HEK293 (cell line): ENCODE measurements at regions not wholly inside any gene's neighbourhood (a gene's known extent, or its start where the extent isn't known, plus 50 kb on each side); places are given as distances from the start of the nearest gene placed in this dataset.
A peak's percentile ranks its signal among the peaks of the same experiment; 100 is the strongest.

ENCODE experiments used
- CTCF ChIA-PET: fragments of 350-600 bp; formaldehyde crosslinking; extraction: SDS; loops from one replicate; lab custom pipeline; 2021; ENCODE audit warnings: antibody characterized with exemption; lab: Yijun Ruan, JAX
- POLR2A ChIA-PET: fragments of 300-600 bp; formaldehyde crosslinking; extraction: SDS; loops from one replicate; lab custom pipeline; 2020; ENCODE audit warnings: antibody characterized with exemption, inconsistent platforms; lab: Yijun Ruan, JAX
- H3K27ac ChIP-seq: fragments of 200-500 bp; sonication (Bioruptor generic); 2 replicates; pipeline ENCODE4 v1.5.1; 2014; ENCODE audit warnings: low read depth, low read length, control low read depth, inconsistent platforms; ENCODE audit errors: extremely low read depth
- H3K36me3 ChIP-seq, 2 experiments: fragments of 200-500 bp in 1 of 2; sonication (Bioruptor generic) in 1 of 2; 1 replicate in 1 of 2; 2 replicates in 1 of 2; pipeline ENCODE4 v1.5.1; 2014 to 2017; ENCODE audit warnings: inconsistent platforms in 2 of 2, low read length in 2 of 2; ENCODE audit not compliant: control insufficient read depth in 2 of 2, insufficient read depth in 1 of 2
- H3K4me1 ChIP-seq: fragments of 200-500 bp; sonication (Bioruptor generic); 2 replicates; pipeline ENCODE4 v1.5.1; 2014; ENCODE audit warnings: mild to moderate bottlenecking, low read length, inconsistent platforms; ENCODE audit not compliant: control insufficient read depth, insufficient read depth
- H3K4me3 ChIP-seq: 2 replicates; pipeline ENCODE4 v1.5.1; 2011; ENCODE audit warnings: low read depth, mild to moderate bottlenecking, control low read depth, low read length, moderate library complexity
- H3K9me3 ChIP-seq: fragments of 200-500 bp; sonication (Bioruptor generic); 2 replicates; pipeline ENCODE4 v1.5.1; 2014; ENCODE audit warnings: low read depth, low read length, inconsistent platforms; ENCODE audit not compliant: control insufficient read depth, insufficient read depth
- ATF2 ChIP-seq: fragments of 450-650 bp; formaldehyde crosslinking; IDR thresholded peaks from 2 replicates; pipeline ENCODE4 v1.5.1; 2016; ENCODE audit warnings: missing biosample characterization, missing genetic modification characterization, low read depth
- FEZF1 ChIP-seq: fragments of 450-650 bp; formaldehyde crosslinking; IDR thresholded peaks from 2 replicates; pipeline ENCODE4 v1.5.1; 2016; ENCODE audit warnings: missing biosample characterization, missing genetic modification characterization
- OSR2 ChIP-seq: fragments of 450-650 bp; formaldehyde crosslinking; IDR thresholded peaks from 2 replicates; pipeline ENCODE4 v1.5.1; 2016; ENCODE audit warnings: missing biosample characterization, missing genetic modification characterization
- PRDM6 ChIP-seq: fragments of 450-650 bp; formaldehyde crosslinking; IDR thresholded peaks from 2 replicates; pipeline ENCODE4 v1.5.1; 2017; ENCODE audit warnings: missing biosample characterization, missing genetic modification characterization
- REST ChIP-seq: fragments of 450-650 bp; formaldehyde crosslinking; IDR thresholded peaks from 2 replicates; pipeline ENCODE4 v1.5.1; 2016; ENCODE audit warnings: missing biosample characterization, missing genetic modification characterization
- SP7 ChIP-seq: fragments of 450-650 bp; formaldehyde crosslinking; IDR thresholded peaks from 2 replicates; pipeline ENCODE4 v1.5.1; 2016; ENCODE audit warnings: missing biosample characterization, missing genetic modification characterization
- YY1 ChIP-seq: fragments of 450-650 bp; formaldehyde crosslinking; IDR thresholded peaks from 2 replicates; pipeline ENCODE4 v1.5.1; 2018; ENCODE audit warnings: missing biosample characterization, missing genetic modification characterization
- ZBTB48 ChIP-seq: fragments of 450-650 bp; formaldehyde crosslinking; IDR thresholded peaks from 2 replicates; pipeline ENCODE4 v1.5.1; 2016; ENCODE audit warnings: missing biosample characterization, missing genetic modification characterization
- ZEB2 ChIP-seq: fragments of 450-650 bp; formaldehyde crosslinking; IDR thresholded peaks from 2 replicates; pipeline ENCODE4 v1.5.1; 2016; ENCODE audit warnings: missing biosample characterization, missing genetic modification characterization
- ZFHX2 ChIP-seq: fragments of 450-650 bp; formaldehyde crosslinking; conservative IDR thresholded peaks from 2 replicates; pipeline ENCODE4 v1.5.1; 2016; ENCODE audit warnings: missing biosample characterization, missing genetic modification characterization
- ZFP69B ChIP-seq: fragments of 450-650 bp; formaldehyde crosslinking; IDR thresholded peaks from 2 replicates; pipeline ENCODE4 v1.5.1; 2016; ENCODE audit warnings: missing biosample characterization, missing genetic modification characterization
- ZNF10 ChIP-seq: fragments of 450-650 bp; formaldehyde crosslinking; IDR thresholded peaks from 2 replicates; pipeline ENCODE4 v1.5.1; 2017; ENCODE audit warnings: missing biosample characterization, missing genetic modification characterization
- ZNF26 ChIP-seq: fragments of 450-650 bp; formaldehyde crosslinking; IDR thresholded peaks from 2 replicates; pipeline ENCODE4 v1.5.1; 2016; ENCODE audit warnings: missing biosample characterization, missing genetic modification characterization
- ZNF341 ChIP-seq: fragments of 450-650 bp; formaldehyde crosslinking; IDR thresholded peaks from 2 replicates; pipeline ENCODE4; 2016; ENCODE audit warnings: low read depth, missing biosample characterization, missing genetic modification characterization
- ZNF48 ChIP-seq: fragments of 450-650 bp; formaldehyde crosslinking; IDR thresholded peaks from 2 replicates; pipeline ENCODE4 v1.5.1; 2016; ENCODE audit warnings: missing biosample characterization, missing genetic modification characterization
- ZNF529 ChIP-seq: fragments of 450-650 bp; formaldehyde crosslinking; IDR thresholded peaks from 2 replicates; pipeline ENCODE4 v1.5.1; 2017; ENCODE audit warnings: missing genetic modification characterization, missing biosample characterization; ENCODE audit not compliant: insufficient replicate concordance
- ZNF600 ChIP-seq: fragments of 450-650 bp; formaldehyde crosslinking; IDR thresholded peaks from 2 replicates; pipeline ENCODE4 v1.5.1; 2016; ENCODE audit warnings: missing biosample characterization, missing genetic modification characterization
- ZNF629 ChIP-seq: fragments of 450-650 bp; formaldehyde crosslinking; IDR thresholded peaks from 2 replicates; pipeline ENCODE4 v1.5.1; 2017; ENCODE audit warnings: missing biosample characterization, missing genetic modification characterization
- ZNF837 ChIP-seq: fragments of 450-650 bp; formaldehyde crosslinking; IDR thresholded peaks from 2 replicates; pipeline ENCODE4 v1.5.1; 2016; ENCODE audit warnings: missing biosample characterization, missing genetic modification characterization
- ZNF843 ChIP-seq: fragments of 450-650 bp; formaldehyde crosslinking; IDR thresholded peaks from 2 replicates; pipeline ENCODE4 v1.5.1; 2016; ENCODE audit warnings: missing biosample characterization, missing genetic modification characterization
- ZSCAN4 ChIP-seq: fragments of 450-650 bp; formaldehyde crosslinking; IDR thresholded peaks from 2 replicates; pipeline ENCODE4 v1.5.1; 2017; ENCODE audit warnings: missing biosample characterization, missing genetic modification characterization
- TF ChIP-seq, protein P1 (sequence below): fragments of 450-650 bp; formaldehyde crosslinking; IDR thresholded peaks from 2 replicates; pipeline ENCODE4 v1.5.1; 2016; ENCODE audit warnings: missing biosample characterization, missing genetic modification characterization

- TF ChIP-seq ZSCAN4 (tag by site-specific recombination): no peak
- TF ChIP-seq ZNF48 (tag by site-specific recombination): no peak
- TF ChIP-seq ZNF341: no peak
- TF ChIP-seq YY1: no peak
- TF ChIP-seq ZNF529 (tag by site-specific recombination): no peak
- TF ChIP-seq, protein P1, sequence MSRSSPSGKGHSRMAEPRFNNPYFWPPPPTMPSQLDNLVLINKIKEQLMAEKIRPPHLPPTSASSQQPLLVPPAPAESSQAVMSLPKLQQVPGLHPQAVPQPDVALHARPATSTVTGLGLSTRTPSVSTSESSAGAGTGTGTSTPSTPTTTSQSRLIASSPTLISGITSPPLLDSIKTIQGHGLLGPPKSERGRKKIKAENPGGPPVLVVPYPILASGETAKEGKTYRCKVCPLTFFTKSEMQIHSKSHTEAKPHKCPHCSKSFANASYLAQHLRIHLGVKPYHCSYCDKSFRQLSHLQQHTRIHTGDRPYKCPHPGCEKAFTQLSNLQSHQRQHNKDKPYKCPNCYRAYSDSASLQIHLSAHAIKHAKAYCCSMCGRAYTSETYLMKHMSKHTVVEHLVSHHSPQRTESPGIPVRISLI (tag by site-specific recombination): no peak
- no peak for TF ChIP-seq ZNF10 (tag by site-specific recombination)
- TF ChIP-seq ZNF600 (tag by site-specific recombination): no peak
- no peak for TF ChIP-seq ZNF837 (tag by site-specific recombination)
Measured at GRCh38 chr12:115267464-115267863, 583.5 kb upstream of the TBX3 start (continued).

DNA sequence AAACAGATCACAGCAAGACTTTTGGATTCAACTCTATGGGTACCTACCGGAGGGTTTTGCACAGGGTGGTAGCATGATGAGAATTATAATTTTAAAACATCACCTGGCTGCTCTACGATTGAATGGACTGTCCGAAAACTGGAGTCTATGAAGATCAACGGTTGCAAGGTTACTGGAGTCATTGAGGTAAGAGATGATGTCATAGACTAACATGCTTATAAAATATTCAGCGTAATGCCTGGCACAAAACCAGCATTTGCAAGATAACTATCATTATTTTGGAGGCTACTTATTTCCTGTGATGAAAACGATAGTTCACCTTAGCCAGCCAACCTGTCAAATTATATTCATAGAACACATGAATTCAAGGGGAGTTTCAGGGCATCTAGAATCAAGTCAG, 580.6 kb upstream of the TBX3 start:
- Histone ChIP-seq H3K4me3 (no peak overlapping the region), H3K36me3 (no peaks in the 10 kb centered on the region), H3K9me3 (no peaks in the 10 kb centered on the region), H3K27ac (no peak overlapping the region), H3K4me1 (no peaks in the 10 kb centered on the region; the same call in 1 of the 2 replicates)
- CTCF ChIA-PET: interaction anchor here (0.7 kb wide), 1 partner anchor 131 kb away, joined by 3 read pairs; no protein-coding TSS in a partner anchor
- TF ChIP-seq ATF2 (tag by site-specific recombination) (peak; percentile 68), REST (tag by site-specific recombination) (no peak), ZNF26 (tag by site-specific recombination) (peak; percentile 61; the same call in 1 of the 2 replicates)
- POLR2A ChIA-PET: no interaction called here

DNA sequence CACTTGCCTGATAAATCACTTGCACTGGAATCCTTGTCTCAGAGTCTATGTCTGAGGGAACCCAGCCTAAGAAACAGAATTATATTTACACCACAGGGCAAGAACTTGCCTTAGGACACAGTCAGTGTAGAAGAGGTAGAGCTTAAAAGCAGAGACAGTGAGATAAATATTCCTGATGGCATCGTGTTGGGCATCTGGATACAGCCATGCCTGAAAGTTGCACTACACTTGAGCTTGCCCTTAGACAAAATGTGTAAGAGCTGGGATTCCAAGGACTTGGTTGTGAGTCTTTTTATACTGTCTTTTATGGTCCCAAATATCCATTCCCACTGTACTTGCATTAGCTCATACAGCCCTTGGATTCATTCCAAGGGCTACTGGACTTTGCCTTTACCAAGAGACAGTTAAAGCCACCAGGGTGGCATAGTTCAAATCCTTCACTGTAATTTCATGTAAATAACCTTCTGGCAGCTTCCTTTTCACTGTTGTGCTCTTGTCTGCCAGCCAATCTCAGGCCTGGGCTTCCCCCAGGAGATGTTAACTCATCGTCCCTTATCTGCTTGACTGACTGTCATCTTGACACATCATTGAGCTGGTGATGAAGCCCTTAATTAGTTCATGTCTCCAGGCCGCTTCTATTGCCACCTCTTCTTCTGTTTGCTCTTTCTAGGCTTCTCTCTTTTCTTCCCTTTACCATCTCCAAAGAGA, 577.9 kb upstream of the TBX3 start:
- H3K9me3 ChIP-seq: no peaks in the 10 kb centered on the region
- ChIA-PET POLR2A (interaction anchor here (1.2 kb wide), 1 partner anchor 578 kb away, joined by 3 read pairs; the partner anchor contains the start of gene TBX3), CTCF (interaction anchor here (1.0 kb wide), 1 partner anchor 11 kb away, joined by 4 read pairs; no protein-coding TSS in a partner anchor)
- H3K4me1 ChIP-seq: no peaks in the 10 kb centered on the region; the same call in 1 of the 2 replicates
- H3K36me3 ChIP-seq: no peaks in the 10 kb centered on the region
- H3K27ac ChIP-seq: no peak overlapping the region
- no peak overlapping the region for H3K4me3 ChIP-seq
- TF ChIP-seq ZEB2 (tag by site-specific recombination) (peak; percentile 66), PRDM6 (tag by site-specific recombination) (0 out of 2 replicates have a peak, but pooled peaks have one; percentile 36), OSR2 (tag by site-specific recombination) (peak; percentile 94), ZFP69B (tag by site-specific recombination) (no peak), ZNF629 (tag by site-specific recombination) (peak; percentile 34; the same call in 1 of the 2 replicates), ZBTB48 (tag by site-specific recombination) (peak; percentile 35; the same call in 1 of the 2 replicates), ZFHX2 (tag by site-specific recombination) (no peak), ZNF843 (tag by site-specific recombination) (0 out of 2 replicates have a peak, but pooled peaks have one; percentile 24), SP7 (tag by site-specific recombination) (peak; percentile 48; the same call in 1 of the 2 replicates), FEZF1 (tag by site-specific recombination) (peak; percentile 68)
